ENCODE measurements at regions not wholly inside any gene's neighbourhood (a gene's known extent, or its start where the extent isn't known, plus 50 kb on each side); places are given as distances from the start of the nearest gene placed in this dataset.

DNA sequence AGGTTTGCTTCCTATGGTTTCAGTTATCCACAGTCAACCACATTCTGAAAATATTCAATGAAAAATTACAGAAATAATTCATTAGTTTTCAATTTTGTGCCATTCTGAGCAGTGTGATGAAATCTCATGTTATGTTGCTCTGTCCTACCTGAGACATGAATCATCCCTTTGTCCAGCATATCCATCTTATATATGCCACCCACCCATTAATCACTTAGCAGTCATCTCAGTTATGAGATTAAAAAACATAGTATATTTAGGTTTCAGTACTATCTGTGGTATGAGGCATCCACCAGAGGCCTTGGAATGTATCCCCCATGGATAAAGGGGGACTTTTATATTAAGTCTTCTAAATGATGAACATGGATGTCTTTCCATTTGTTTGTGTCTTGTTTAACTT, 64.7 kb upstream of the PROK2 start:
- DNase-seq: no peak

DNA sequence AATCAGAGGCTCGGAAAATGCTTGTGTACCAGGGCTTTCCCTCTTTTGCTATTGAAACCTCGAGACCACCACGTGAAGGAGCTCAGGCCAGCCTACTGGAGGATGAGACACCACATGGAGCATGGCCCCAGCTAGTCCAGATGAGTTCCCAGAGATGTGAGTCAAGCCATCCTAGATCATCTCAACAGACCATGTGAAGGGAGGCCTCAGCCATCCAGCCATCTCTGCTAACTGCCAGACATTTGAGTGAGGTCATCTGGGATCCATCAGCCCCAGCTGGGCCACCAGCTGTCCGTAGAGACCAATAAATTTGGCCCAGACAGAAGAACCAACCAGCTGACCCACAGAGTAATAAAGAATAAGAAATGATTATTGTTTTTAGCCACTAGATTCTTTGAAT, 62.8 kb upstream of the PROK2 start:
- DNase-seq: no peak

DNA sequence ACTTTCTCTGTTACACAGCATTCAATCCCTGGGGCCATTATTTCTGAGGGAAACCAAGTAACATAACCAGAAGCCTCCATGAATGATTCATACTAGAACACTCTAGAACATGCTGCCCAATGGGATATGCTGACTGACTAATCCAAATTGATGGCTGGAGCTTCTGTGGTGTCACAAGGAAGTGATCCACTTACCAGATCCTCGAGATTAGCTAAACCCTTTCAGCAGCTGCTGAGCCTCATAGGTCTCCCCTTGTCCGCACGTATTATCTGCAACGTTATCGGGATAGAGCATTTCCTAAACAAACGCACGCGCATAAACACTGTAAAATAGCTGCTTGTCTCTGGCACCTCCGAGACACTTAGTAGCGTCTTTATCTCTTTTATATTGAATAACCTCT, 61.2 kb upstream of the PROK2 start:
- DNase-seq: no peak

DNA sequence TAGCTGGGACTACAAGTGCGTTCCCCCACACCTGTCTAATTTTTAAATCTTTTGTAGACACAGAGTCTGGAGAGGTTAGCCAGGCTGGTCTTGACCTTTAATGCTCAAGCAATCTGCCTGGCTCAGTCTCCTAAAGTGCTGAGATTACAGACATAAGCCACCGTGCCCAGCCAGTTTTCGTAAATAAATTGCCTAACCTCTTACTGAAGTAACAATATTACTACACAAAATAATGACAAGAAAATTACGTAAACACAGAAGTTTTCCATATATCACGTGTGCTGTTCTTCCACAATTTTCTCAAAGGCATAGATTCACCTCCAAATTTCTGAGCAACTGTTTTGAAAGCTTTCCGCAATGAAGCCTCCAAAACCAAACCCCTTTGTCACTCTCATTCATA, 58.1 kb upstream of the PROK2 start:
- no peak for DNase-seq

DNA sequence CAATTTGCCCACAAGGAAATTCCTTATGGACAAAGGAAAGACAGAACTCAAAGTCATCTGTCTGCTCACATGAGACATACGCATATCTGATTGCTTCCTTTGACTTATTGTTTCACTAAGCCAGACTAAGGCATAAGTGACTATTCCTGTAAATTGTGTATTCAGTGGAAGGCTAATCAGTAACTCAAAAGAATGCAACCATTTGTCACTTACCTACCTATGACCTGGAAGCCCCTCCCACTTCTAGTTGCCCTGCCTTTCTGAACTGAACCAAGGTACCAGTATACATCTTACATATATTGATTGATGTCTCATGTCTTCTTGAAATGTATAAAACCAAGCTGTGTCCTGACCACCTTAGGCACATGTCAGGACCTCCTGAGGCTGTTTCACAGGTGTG, 53.5 kb upstream of the PROK2 start:
- DNase-seq: no peak
